GM10266 (cell line): ENCODE measurements at regions not wholly inside any gene's neighbourhood (a gene's known extent, or its start where the extent isn't known, plus 50 kb on each side); places are given as distances from the start of the nearest gene placed in this dataset.

Experiments used
- DNase-seq: peaks from one replicate; pipeline ENCODE4 v3.0.0; 2012; ENCODE audit errors: extremely low spot score
- TF ChIP-seq, protein P1 (sequence below): IDR thresholded peaks from 2 replicates; pipeline ENCODE4 v1.5.1; 2012; ENCODE audit warnings: mild to moderate bottlenecking, low read depth; ENCODE audit not compliant: control insufficient read depth, insufficient read depth; ENCODE audit errors: missing control alignments

DNA sequence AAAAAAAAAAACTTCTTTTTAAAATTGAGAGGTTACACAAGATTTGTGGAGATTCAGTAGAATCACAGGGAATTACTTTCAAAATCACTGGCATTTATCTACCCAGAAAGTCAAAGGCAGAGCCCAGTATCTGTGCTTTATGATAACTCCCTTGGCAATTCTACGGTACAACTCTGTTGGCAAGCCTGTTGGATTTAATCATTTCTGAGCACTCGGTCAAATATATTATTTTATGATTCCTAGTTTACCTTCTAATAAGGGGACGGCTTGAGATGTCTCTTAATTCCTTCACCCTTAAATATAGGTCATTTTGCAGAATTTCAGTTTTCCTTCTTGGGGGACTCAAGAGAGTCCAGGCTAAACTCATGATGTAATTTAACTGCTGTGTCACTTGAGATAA, 987.6 kb downstream of the EFNB2 start:
- TF ChIP-seq, protein P1, sequence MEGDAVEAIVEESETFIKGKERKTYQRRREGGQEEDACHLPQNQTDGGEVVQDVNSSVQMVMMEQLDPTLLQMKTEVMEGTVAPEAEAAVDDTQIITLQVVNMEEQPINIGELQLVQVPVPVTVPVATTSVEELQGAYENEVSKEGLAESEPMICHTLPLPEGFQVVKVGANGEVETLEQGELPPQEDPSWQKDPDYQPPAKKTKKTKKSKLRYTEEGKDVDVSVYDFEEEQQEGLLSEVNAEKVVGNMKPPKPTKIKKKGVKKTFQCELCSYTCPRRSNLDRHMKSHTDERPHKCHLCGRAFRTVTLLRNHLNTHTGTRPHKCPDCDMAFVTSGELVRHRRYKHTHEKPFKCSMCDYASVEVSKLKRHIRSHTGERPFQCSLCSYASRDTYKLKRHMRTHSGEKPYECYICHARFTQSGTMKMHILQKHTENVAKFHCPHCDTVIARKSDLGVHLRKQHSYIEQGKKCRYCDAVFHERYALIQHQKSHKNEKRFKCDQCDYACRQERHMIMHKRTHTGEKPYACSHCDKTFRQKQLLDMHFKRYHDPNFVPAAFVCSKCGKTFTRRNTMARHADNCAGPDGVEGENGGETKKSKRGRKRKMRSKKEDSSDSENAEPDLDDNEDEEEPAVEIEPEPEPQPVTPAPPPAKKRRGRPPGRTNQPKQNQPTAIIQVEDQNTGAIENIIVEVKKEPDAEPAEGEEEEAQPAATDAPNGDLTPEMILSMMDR, result no peak
- DNase-seq, result no peak

DNA sequence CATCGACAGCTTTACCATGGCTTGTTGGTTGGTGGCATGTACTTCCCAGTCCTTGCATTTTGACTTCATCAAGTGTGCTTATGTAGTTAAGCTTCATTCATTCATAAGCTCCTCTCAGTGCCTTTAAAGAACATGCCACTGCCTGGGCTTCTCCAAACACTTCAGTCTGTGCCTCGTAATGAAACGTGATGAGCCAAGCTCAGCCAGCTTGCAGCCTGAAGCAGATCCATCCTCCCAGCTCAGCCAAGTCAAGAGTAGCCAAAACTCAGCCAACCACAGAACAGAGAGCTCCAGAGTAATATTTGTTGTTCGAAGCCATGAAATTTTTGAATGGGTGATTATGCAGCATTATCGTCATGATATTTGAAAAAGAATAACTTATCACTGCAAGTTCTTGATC, 989.7 kb downstream of the EFNB2 start:
- DNase-seq, result no peak
- TF ChIP-seq, protein P1, result no peak

DNA sequence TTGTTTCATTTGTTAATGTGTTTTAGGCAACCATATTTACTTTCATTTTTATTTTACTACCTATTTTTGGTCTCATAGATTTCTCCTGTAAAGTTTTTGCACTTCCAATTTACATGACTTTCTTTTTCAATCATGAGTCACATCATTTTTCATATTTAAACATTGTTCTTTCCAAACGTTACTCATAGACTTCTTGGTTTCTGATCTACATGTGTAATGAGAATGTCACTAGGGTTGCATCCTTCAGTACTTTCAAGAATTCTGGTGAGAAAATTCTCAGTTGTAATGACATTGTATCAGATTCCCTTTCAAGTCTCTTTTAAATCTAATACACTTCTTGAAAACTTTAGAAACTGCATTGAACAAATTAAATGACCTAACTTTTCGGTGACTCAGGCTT, 991.7 kb downstream of the EFNB2 start:
- TF ChIP-seq, protein P1, result no peak
- no peak for DNase-seq

DNA sequence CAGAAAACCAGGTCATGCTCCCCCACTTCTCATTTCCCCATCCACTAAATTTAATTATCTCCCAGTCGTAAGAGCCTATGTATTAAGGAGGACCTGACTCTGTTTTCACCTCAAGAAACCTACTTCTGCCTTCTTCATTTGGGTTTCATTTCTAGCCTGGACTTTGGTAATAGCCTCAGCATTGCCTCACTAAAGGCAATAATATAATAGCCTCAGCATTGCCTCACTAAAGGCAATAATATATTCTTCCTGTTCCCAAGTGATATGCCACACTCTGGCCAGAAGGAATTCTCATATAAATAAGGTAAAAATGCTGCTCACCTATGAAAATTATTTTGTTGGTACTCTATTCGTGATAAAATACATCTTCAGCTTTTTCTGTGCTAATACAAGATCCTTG, 993.9 kb downstream of the EFNB2 start:
- DNase-seq, result no peak

DNA sequence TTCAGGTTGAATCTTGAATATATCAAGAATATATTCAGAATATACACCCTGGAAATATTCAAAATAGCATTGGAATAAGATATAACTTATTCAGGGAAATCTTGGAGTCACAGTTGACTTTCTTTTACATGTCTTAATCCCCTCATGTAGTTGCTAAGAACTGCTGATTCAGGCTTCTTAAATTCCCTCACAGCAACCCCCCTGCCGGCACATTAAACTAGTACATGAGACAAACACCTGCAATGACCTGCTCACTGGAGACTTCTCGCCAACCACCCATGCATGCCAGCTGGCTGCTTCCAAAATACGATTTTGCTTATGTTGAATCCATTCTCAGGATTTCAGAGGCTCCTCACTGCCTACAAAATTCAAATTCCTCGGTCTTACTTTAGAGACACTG, 997.1 kb downstream of the EFNB2 start:
- TF ChIP-seq, protein P1, result no peak
- no peak for DNase-seq

More for the DNA sequence above, 993.9 kb downstream of the EFNB2 start:
- TF ChIP-seq, protein P1, result no peak

DNA sequence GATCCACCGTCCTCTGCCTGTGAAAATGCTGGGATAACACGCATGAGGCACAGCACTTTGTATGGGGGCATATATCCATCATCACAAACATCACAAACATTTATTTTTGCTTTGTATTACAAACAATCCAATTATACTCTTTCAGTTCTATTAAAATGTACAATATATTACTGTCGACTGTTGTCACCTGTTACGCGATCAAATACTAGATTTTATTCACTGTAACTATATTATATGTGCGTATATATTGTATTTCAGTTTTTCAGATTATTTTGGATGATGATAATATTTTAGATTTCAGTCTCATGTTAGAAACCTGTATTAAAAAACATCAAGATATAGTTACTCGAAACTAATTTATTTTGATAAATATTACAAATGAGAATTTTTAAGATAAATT, 998.3 kb downstream of the EFNB2 start:
- no peak for DNase-seq
- TF ChIP-seq, protein P1, result no peak

DNA sequence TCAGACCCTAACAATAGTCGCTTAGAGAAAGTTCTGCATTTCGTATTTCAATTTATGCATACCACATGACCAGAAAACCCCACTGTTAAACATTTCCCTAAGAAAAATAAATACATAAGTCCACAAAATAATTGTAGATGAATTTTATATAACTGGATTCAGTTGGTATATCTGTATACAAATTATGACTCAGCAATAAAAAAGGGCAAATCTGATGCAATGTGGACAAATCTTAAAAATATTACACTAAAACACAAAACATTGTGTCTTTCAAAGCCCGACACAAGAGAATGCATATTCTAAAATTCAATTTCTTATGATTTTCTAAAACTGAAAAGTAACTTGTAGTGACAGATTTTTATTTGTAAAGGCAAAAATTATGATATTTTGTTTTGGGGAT, 1005.0 kb downstream of the EFNB2 start:
- no peak for DNase-seq
- TF ChIP-seq, protein P1, result no peak

DNA sequence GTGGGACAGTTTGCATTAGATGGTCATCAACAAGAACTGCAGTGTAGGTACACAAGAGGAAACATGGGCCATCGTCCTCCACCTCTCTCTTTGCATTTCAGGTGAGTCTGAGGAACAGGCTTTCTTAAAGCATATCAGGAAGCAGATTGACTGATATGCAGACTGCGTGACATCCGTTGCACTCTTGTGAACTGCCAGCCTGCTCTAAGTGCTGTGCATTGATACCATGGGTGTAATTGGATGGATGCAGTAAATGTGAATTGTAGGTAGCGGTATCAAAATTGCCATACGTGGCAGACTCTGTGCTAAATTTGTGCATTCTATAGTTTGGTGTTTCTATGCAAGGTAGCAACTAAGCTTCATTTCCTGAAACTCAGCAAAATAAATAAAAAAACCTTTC, 1008.3 kb downstream of the EFNB2 start:
- TF ChIP-seq, protein P1, result no peak
- DNase-seq, result no peak
